GM19023 (cell line): ENCODE measurements at regions not wholly inside any gene's neighbourhood (a gene's known extent, or its start where the extent isn't known, plus 50 kb on each side); places are given as distances from the start of the nearest gene placed in this dataset.

ENCODE experiments used
- ATAC-seq: cut with Tn5 transposase; IDR thresholded peaks from one replicate; pipeline ENCODE4 v1.9.1; 2021; ENCODE audit warnings: mild to moderate bottlenecking, moderate library complexity; ENCODE audit not compliant: unreplicated experiment

GRCh38 chr11:92644595-92645445 lies 324.6 kb upstream of the MTNR1B start:
- ATAC-seq = no peak

- no peak for ATAC-seq
Observed at GRCh38 chr11:92651159-92651558, 318.3 kb upstream of the MTNR1B start.

GRCh38 chr11:92653454-92653853 lies 316.0 kb upstream of the MTNR1B start:
- ATAC-seq = no peak

- no peak for ATAC-seq
Observed at GRCh38 chr11:92656783-92657182, 312.7 kb upstream of the MTNR1B start.

GRCh38 chr11:92657226-92657625 lies 312.2 kb upstream of the MTNR1B start:
- no peak for ATAC-seq

GRCh38 chr11:92658733-92659132 lies 310.7 kb upstream of the MTNR1B start:
- ATAC-seq = no peak

GRCh38 chr11:92659793-92660192 lies 309.7 kb upstream of the MTNR1B start:
- no peak for ATAC-seq

GRCh38 chr11:92662601-92663360 lies 306.7 kb upstream of the MTNR1B start:
- ATAC-seq = no peak

GRCh38 chr11:92663539-92663938 lies 305.9 kb upstream of the MTNR1B start:
- no peak for ATAC-seq

GRCh38 chr11:92667486-92668152 lies 301.8 kb upstream of the MTNR1B start:
- no peak for ATAC-seq

- no peak for ATAC-seq
Observed at GRCh38 chr11:92670308-92670890, 299.1 kb upstream of the MTNR1B start.

- no peak for ATAC-seq
Observed at GRCh38 chr11:92671081-92671480, 298.4 kb upstream of the MTNR1B start.

- ATAC-seq = no peak
Observed at GRCh38 chr11:92675303-92675702, 294.1 kb upstream of the MTNR1B start.

GRCh38 chr11:92675810-92676209 lies 293.6 kb upstream of the MTNR1B start:
- no peak for ATAC-seq

- ATAC-seq = no peak
Observed at GRCh38 chr11:92678008-92678611, 291.3 kb upstream of the MTNR1B start.

- ATAC-seq = no peak
Observed at GRCh38 chr11:92681586-92681985, 287.9 kb upstream of the MTNR1B start.

- ATAC-seq = no peak
Observed at GRCh38 chr11:92682136-92682535, 287.3 kb upstream of the MTNR1B start.

- no peak for ATAC-seq
Observed at GRCh38 chr11:92682952-92683351, 286.5 kb upstream of the MTNR1B start.

GRCh38 chr11:92685049-92685448 lies 284.4 kb upstream of the MTNR1B start:
- ATAC-seq = no peak

GRCh38 chr11:92687724-92688123 lies 281.7 kb upstream of the MTNR1B start:
- ATAC-seq = no peak

GRCh38 chr11:92688416-92688815 lies 281.0 kb upstream of the MTNR1B start:
- ATAC-seq = no peak
